H1 (cell line): ENCODE measurements at regions not wholly inside any gene's neighbourhood (a gene's known extent, or its start where the extent isn't known, plus 50 kb on each side); places are given as distances from the start of the nearest gene placed in this dataset.

Source experiments
- CTCF ChIA-PET: fragments of 300-600 bp; sonication (Branson Sonifier 250); formaldehyde crosslinking; loops from one replicate; lab custom pipeline; 2021; ENCODE audit not compliant: partially characterized antibody; lab: Charles Lee
- POLR2A ChIA-PET: fragments of 300-600 bp; sonication (Branson Sonifier 250); formaldehyde crosslinking; loops from one replicate; lab custom pipeline; 2021; ENCODE audit warnings: inconsistent platforms; ENCODE audit not compliant: partially characterized antibody; lab: Charles Lee
- DNase-seq, 2 experiments: peaks; one replicate each; pipeline versions ENCODE4 v3.0.0 to v3.0.0-alpha.2; 2010 to 2022; ENCODE audit warnings: low spot score in 2 of 2, low read depth in 1 of 2, mixed read lengths in 1 of 2
- FAIRE-seq: peaks from 2 replicates; lab custom pipeline; 2011; peaks lifted over from hg19 to GRCh38; lab: Jason Lieb, UNC
- H2AFZ ChIP-seq: 2 replicates; pipeline ENCODE4 v1.8.1; 2012; ENCODE audit warnings: low read length, inconsistent platforms
- H2AK5ac ChIP-seq: 2 replicates; pipeline ENCODE4 v1.6.1; 2013; ENCODE audit warnings: low read depth, low read length
- H2BK120ac ChIP-seq: replicated peaks from 2 replicates; pipeline ENCODE3; 2013; ENCODE audit warnings: low read depth, low read length, inconsistent platforms
- H2BK12ac ChIP-seq: 2 replicates; pipeline ENCODE4 v1.6.1; 2013; ENCODE audit warnings: low read depth, low read length
- H2BK15ac ChIP-seq: 2 replicates; pipeline ENCODE4 v1.6.1; 2013; ENCODE audit warnings: low read length
- H2BK20ac ChIP-seq: 2 replicates; pipeline ENCODE4 v1.6.1; 2013; ENCODE audit warnings: low read length
- H2BK5ac ChIP-seq: 2 replicates; pipeline ENCODE4 v1.6.1; 2013; ENCODE audit warnings: low read depth, low read length
- H3K14ac ChIP-seq: 2 replicates; pipeline ENCODE4 v1.6.1; 2013; ENCODE audit warnings: inconsistent platforms; ENCODE audit not compliant: insufficient read length
- H3K18ac ChIP-seq: 2 replicates; pipeline ENCODE4 v1.6.1; 2013; ENCODE audit warnings: low read length; ENCODE audit errors: extremely low read depth
- H3K23ac ChIP-seq: 2 replicates; pipeline ENCODE4 v1.6.1; 2013; ENCODE audit warnings: inconsistent platforms; ENCODE audit not compliant: insufficient read length
- H3K23me2 ChIP-seq: 2 replicates; pipeline ENCODE4 v1.6.1; 2013; ENCODE audit warnings: low read depth, low read length
- H3K27ac ChIP-seq: 2 replicates; pipeline ENCODE4 v1.6.1; 2011; ENCODE audit warnings: low read depth, low read length, inconsistent platforms
- H3K27me3 ChIP-seq, 4 experiments: replicated peaks in 1 of 4; 1 replicate in 1 of 4; 2 replicates in 3 of 4; pipeline versions ENCODE4 v1.6.1 to v1.8.1; 2011 to 2013; ENCODE audit warnings: low read length in 3 of 4, mild to moderate bottlenecking in 3 of 4, inconsistent platforms in 2 of 4, mixed read lengths in 2 of 4, moderate library complexity in 1 of 4; ENCODE audit not compliant: control insufficient read depth in 3 of 4, insufficient read depth in 3 of 4; ENCODE audit errors: extremely low read depth in 1 of 4
- H3K36me3 ChIP-seq, 4 experiments: 2 replicates each; pipeline versions ENCODE4 v1.6.1 to v1.8.1; 2011 to 2013; ENCODE audit warnings: mild to moderate bottlenecking in 4 of 4, low read length in 3 of 4, moderate library complexity in 2 of 4, control low read depth in 1 of 4, inconsistent platforms in 1 of 4; ENCODE audit not compliant: insufficient read depth in 4 of 4, control insufficient read depth in 2 of 4
- H3K4ac ChIP-seq: replicated peaks from 2 replicates; pipeline ENCODE3; 2013; ENCODE audit warnings: low read length, low read depth, mixed read lengths, inconsistent platforms; ENCODE audit not compliant: insufficient read length
- H3K4me1 ChIP-seq, 4 experiments: replicated peaks in 1 of 4; 1 replicate in 1 of 4; 2 replicates in 3 of 4; pipeline versions ENCODE4 v1.6.1 to v1.8.1; 2011 to 2013; ENCODE audit warnings: low read length in 3 of 4, inconsistent platforms in 2 of 4, mixed read lengths in 1 of 4; ENCODE audit not compliant: insufficient read depth in 4 of 4, control insufficient read depth in 3 of 4
- H3K4me2 ChIP-seq, 2 experiments: 2 replicates each; pipeline versions ENCODE4 v1.6.1 to v1.8.1; 2011 to 2013; ENCODE audit warnings: low read depth in 2 of 2, low read length in 2 of 2, control low read depth in 1 of 2, inconsistent platforms in 1 of 2, mild to moderate bottlenecking in 1 of 2; ENCODE audit not compliant: insufficient read depth in 1 of 2
- H3K4me3 ChIP-seq, 4 experiments: fragments of 200-600, 300-600 bp in 1 of 4; sonication (generic), shearing (Covaris generic), sonication (Bioruptor Twin) in 1 of 4; 2 replicates each; pipeline versions ENCODE4 v1.5.1 to v1.8.1; 2011 to 2016; ENCODE audit warnings: low read length in 4 of 4, low read depth in 3 of 4, control low read depth in 2 of 4, inconsistent platforms in 2 of 4, mild to moderate bottlenecking in 2 of 4, mixed read lengths in 1 of 4, moderate library complexity in 1 of 4; ENCODE audit not compliant: insufficient read depth in 2 of 4; ENCODE audit errors: extremely low read depth in 1 of 4
- H3K56ac ChIP-seq: replicated peaks from 2 replicates; pipeline ENCODE3; 2013; ENCODE audit warnings: low read depth, mild to moderate bottlenecking, mixed read lengths, low read length, inconsistent platforms; ENCODE audit not compliant: insufficient read length
- H3K79me1 ChIP-seq: 2 replicates; pipeline ENCODE4 v1.6.1; 2013; ENCODE audit warnings: low read depth, low read length, control low read depth
- H3K79me2 ChIP-seq, 2 experiments: 2 replicates each; pipeline versions ENCODE4 v1.6.1 to v1.8.1; 2012 to 2013; ENCODE audit warnings: low read length in 2 of 2, mild to moderate bottlenecking in 2 of 2, inconsistent platforms in 1 of 2; ENCODE audit not compliant: insufficient read depth in 2 of 2, control insufficient read depth in 1 of 2
- H3K9ac ChIP-seq, 4 experiments: replicated peaks in 1 of 4; 1 replicate in 1 of 4; 2 replicates in 3 of 4; pipeline versions ENCODE4 v1.6.1 to v1.8.1; 2011 to 2013; ENCODE audit warnings: low read depth in 3 of 4, low read length in 3 of 4, control low read depth in 2 of 4, mild to moderate bottlenecking in 2 of 4, moderate library complexity in 2 of 4, inconsistent platforms in 1 of 4; ENCODE audit errors: extremely low read depth in 1 of 4
- H3K9me3 ChIP-seq, 2 experiments: 2 replicates each; pipeline versions ENCODE4 v1.6.1 to v1.8.1; 2012 to 2013; ENCODE audit warnings: mild to moderate bottlenecking in 2 of 2, moderate library complexity in 2 of 2, control low read depth in 1 of 2, inconsistent platforms in 1 of 2, low read depth in 1 of 2, low read length in 1 of 2, mixed read lengths in 1 of 2; ENCODE audit not compliant: insufficient read depth in 2 of 2
- H4K20me1 ChIP-seq, 2 experiments: replicated peaks in 1 of 2; 2 replicates each; pipeline versions ENCODE3 to v1.8.1; 2011 to 2013; ENCODE audit warnings: inconsistent platforms in 2 of 2, low read length in 2 of 2, mild to moderate bottlenecking in 1 of 2; ENCODE audit not compliant: insufficient read depth in 2 of 2, control insufficient read depth in 1 of 2
- H4K5ac ChIP-seq: 2 replicates; pipeline ENCODE4 v1.6.1; 2013; ENCODE audit warnings: low read length, low read depth, mixed read lengths, inconsistent platforms; ENCODE audit not compliant: insufficient read length
- H4K8ac ChIP-seq: 2 replicates; pipeline ENCODE4 v1.8.0; 2013; ENCODE audit warnings: mild to moderate bottlenecking, moderate library complexity, low read length, inconsistent platforms; ENCODE audit not compliant: insufficient read depth; ENCODE audit errors: extremely low read depth
- H4K91ac ChIP-seq: replicated peaks from 2 replicates; pipeline ENCODE3; 2013; ENCODE audit warnings: low read length, mixed read lengths, inconsistent platforms; ENCODE audit not compliant: insufficient read length
- ATF2 ChIP-seq: IDR thresholded peaks from 2 replicates; pipeline ENCODE4 v1.6.1; 2012; ENCODE audit warnings: low read length, inconsistent platforms
- BRCA1 ChIP-seq: IDR thresholded peaks from 2 replicates; pipeline ENCODE4 v1.6.1; 2012; ENCODE audit warnings: low read depth, low read length, improper control_type of control experiment
- CBX5 ChIP-seq: fragments of 300-800, 300-1000 bp; sonication (generic); IDR thresholded peaks from 2 replicates; pipeline ENCODE4 v1.7.1; 2016; ENCODE audit warnings: antibody characterized with exemption, low read length, low read depth
- EGR1 ChIP-seq: IDR thresholded peaks from 2 replicates; pipeline ENCODE4 v1.6.1; 2011; ENCODE audit warnings: low read depth, low read length, borderline replicate concordance
- KDM1A ChIP-seq: fragments of 200-600, 300-600 bp; sonication (generic); IDR thresholded peaks from 2 replicates; pipeline ENCODE4 v1.7.1; 2016; ENCODE audit warnings: mild to moderate bottlenecking, low read length, borderline replicate concordance
- NRF1 ChIP-seq: IDR thresholded peaks from 2 replicates; pipeline ENCODE4 v1.6.1; 2011; ENCODE audit warnings: mild to moderate bottlenecking, low read depth, low read length, improper control_type of control experiment
- PHF8 ChIP-seq: fragments of 200-600 bp; sonication (generic); conservative IDR thresholded peaks from 2 replicates; pipeline ENCODE4 v1.7.1; 2012; ENCODE audit warnings: low read depth, mild to moderate bottlenecking, inconsistent platforms, low read length, moderate library complexity
- POLR2A ChIP-seq, 2 experiments: IDR thresholded peaks; 1 replicate in 1 of 2; 2 replicates in 1 of 2; pipeline ENCODE4 v1.6.1; 2011; ENCODE audit warnings: low read depth in 2 of 2, low read length in 2 of 2, mild to moderate bottlenecking in 2 of 2; ENCODE audit errors: control extremely low read depth in 1 of 2
- POU5F1 ChIP-seq: IDR thresholded peaks from 2 replicates; pipeline ENCODE4 v1.6.1; 2011; ENCODE audit warnings: low read depth, mild to moderate bottlenecking, low read length, moderate library complexity
- RAD21 ChIP-seq, 2 experiments: IDR thresholded peaks in 1 of 2; conservative IDR thresholded peaks in 1 of 2; 2 replicates each; pipeline ENCODE4 v1.6.1; 2011; ENCODE audit warnings: low read depth in 2 of 2, low read length in 2 of 2, improper control_type of control experiment in 1 of 2, inconsistent platforms in 1 of 2, mild to moderate bottlenecking in 1 of 2, moderate library complexity in 1 of 2
- SRF ChIP-seq: IDR thresholded peaks from 2 replicates; pipeline ENCODE4 v1.6.1; 2011; ENCODE audit warnings: mild to moderate bottlenecking, low read depth, low read length, moderate library complexity
- TAF7 ChIP-seq: optimal IDR thresholded peaks from 2 replicates; pipeline ENCODE3; 2011; ENCODE audit warnings: low read depth, mild to moderate bottlenecking, inconsistent platforms, low read length, moderate library complexity, borderline replicate concordance
- TEAD4 ChIP-seq: IDR thresholded peaks from 2 replicates; pipeline ENCODE4 v1.6.1; 2012; ENCODE audit warnings: low read depth, low read length, inconsistent platforms, mixed read lengths
- ZNF274 ChIP-seq: IDR thresholded peaks from 2 replicates; pipeline ENCODE4 v1.7.0; 2012; ENCODE audit warnings: low read length, borderline replicate concordance; ENCODE audit errors: extremely low read depth
- WGBS, 2 experiments: shearing (Covaris generic) in 1 of 2; methylation state at CpG; one replicate each; pipeline versions ENCODE4 v1.1.6 to v1.1.7; 2013 to 2015; ENCODE audit warnings: low lambda C conversion rate in 2 of 2, mixed read lengths in 2 of 2, inconsistent platforms in 1 of 2, low coverage in 1 of 2, missing lambda C conversion rate in 1 of 2; ENCODE audit not compliant: insufficient replicate concordance in 2 of 2, insufficient coverage in 1 of 2, insufficient read length in 1 of 2; ENCODE audit errors: extremely low coverage in 1 of 2, missing lambda C conversion rate in 1 of 2; 5-methylcytosine and 5-hydroxymethylcytosine counted together

DNA sequence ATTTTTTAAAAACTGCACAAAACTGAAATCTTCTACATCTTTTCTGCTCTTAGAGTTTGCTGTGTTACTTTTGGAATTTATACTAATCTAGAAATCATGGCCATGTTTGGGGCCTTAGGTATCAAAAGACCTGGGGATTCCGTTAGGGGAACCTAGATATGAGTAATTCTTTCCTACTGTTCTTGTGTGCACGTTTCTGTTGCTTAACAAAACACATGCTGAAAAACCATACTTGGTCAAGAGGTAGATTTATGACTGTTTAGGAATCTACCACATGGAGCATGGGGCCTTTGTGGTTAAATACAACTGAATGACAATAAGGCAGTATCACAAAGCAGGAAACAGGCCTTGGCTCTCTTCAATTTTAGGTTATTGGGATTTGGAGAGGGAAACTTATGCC is 291.9 kb upstream of the USP25 start:
- Histone ChIP-seq H2AK5ac (no peak overlapping the region), H3K56ac (no peak overlapping the region), H3K9me3 (no peaks in the 10 kb centered on the region), H4K20me1 (no peaks in the 10 kb centered on the region), H2BK20ac (no peak overlapping the region; the same call in 1 of the 2 replicates), H2BK120ac (no peak overlapping the region), H3K79me2 (no peaks in the 10 kb centered on the region), H2AFZ (no peak overlapping the region), H3K4me1 (peaks cover 0 to 9% (median 6%) of the 10 kb centered on the region in 4 experiments; a peak in 4 of 7 replicates), H3K27ac (no peak overlapping the region), H3K14ac (no peak overlapping the region), H2BK15ac (no peak overlapping the region), H3K23me2 (no peaks in the 10 kb centered on the region), H3K18ac (no peak overlapping the region), H3K79me1 (no peaks in the 10 kb centered on the region), H3K27me3 (no peaks in the 10 kb centered on the region), H3K4me2 (no peak overlapping the region), H3K9ac (no peak overlapping the region), H2BK5ac (no peak overlapping the region), H4K8ac (no peak overlapping the region), H2BK12ac (no peak overlapping the region), H4K5ac (no peak overlapping the region), H3K23ac (no peak overlapping the region), H3K4me3 (no peak overlapping the region), H3K36me3 (no peaks in the 10 kb centered on the region), H4K91ac (no peak overlapping the region), H3K4ac (no peak overlapping the region)
- POLR2A ChIA-PET = interaction anchor here (1.3 kb wide), 1 partner anchor 14 kb away, joined by 3 read pairs; no protein-coding TSS in a partner anchor
- DNase-seq (no peak), FAIRE-seq (no peak)
- CTCF ChIA-PET = no interaction called here
- WGBS, 2 experiments = 61% methylated on average over 2 of the region's 2 CpGs; no CpG with 5 or more reads in 1 of the 2 experiments
- TF ChIP-seq BRCA1 (no peak), POLR2A (IDR thresholded peaks at IDR 0.05; ENCODE audit: control extremely low read depth in 1 of 2, low read depth in 2 of 2, low read length in 2 of 2) (no peak), NRF1 (no peak), ZNF274 (no peak), KDM1A (no peak), POU5F1 (no peak), RAD21 (IDR thresholded peaks at IDR 0.05 in 1 of 2, conservative IDR thresholded peaks at IDR 0.05 in 1 of 2; ENCODE audit: low read depth in 2 of 2, low read length in 2 of 2) (no peak), PHF8 (no peak), TAF7 (no peak), CBX5 (no peak), ATF2 (no peak), SRF (no peak), TEAD4 (no peak), EGR1 (no peak)
